ENCODE measurements at regions not wholly inside any gene's neighbourhood (a gene's known extent, or its start where the extent isn't known, plus 50 kb on each side); places are given as distances from the start of the nearest gene placed in this dataset.

GRCh38 chr15:37616215-37616614 is 318.2 kb upstream of the TMCO5A start:
- DNase-seq = no peak
- Histone ChIP-seq H3K9me3 (replicated peaks) (no peaks in the 10 kb centered on the region), H3K27me3 (no peaks in the 10 kb centered on the region; the same call in 1 of the 2 replicates), H3K27ac (no peak overlapping the region), H3K4me3 (no peak overlapping the region), H3K36me3 (no peaks in the 10 kb centered on the region), H3K4me1 (no peaks in the 10 kb centered on the region)

- Histone ChIP-seq H3K4me3 (no peak overlapping the region), H3K27me3 (no peaks in the 10 kb centered on the region; the same call in 1 of the 2 replicates), H3K36me3 (no peaks in the 10 kb centered on the region), H3K27ac (no peak overlapping the region), H3K4me1 (no peaks in the 10 kb centered on the region), H3K9me3 (replicated peaks) (no peaks in the 10 kb centered on the region)
- DNase-seq = no peak
Measured at GRCh38 chr15:37618353-37618752, 316.1 kb upstream of the TMCO5A start.

GRCh38 chr15:37619358-37620042 is 314.9 kb upstream of the TMCO5A start:
- H3K36me3 ChIP-seq = no peaks in the 10 kb centered on the region
- H3K27ac ChIP-seq = no peak overlapping the region
- H3K27me3 ChIP-seq = no peaks in the 10 kb centered on the region; the same call in 1 of the 2 replicates
- no peak overlapping the region for H3K4me3 ChIP-seq
- no peaks in the 10 kb centered on the region for H3K9me3 ChIP-seq (replicated peaks)
- no peaks in the 10 kb centered on the region for H3K4me1 ChIP-seq
- no peak for DNase-seq

GRCh38 chr15:37625576-37625975 is 308.9 kb upstream of the TMCO5A start:
- Histone ChIP-seq H3K36me3 (no peaks in the 10 kb centered on the region), H3K9me3 (replicated peaks) (no peaks in the 10 kb centered on the region), H3K27me3 (no peaks in the 10 kb centered on the region), H3K4me1 (peaks cover 5% of the 10 kb centered on the region; the same call in 1 of the 2 replicates), H3K27ac (no peak overlapping the region), H3K4me3 (no peak overlapping the region)
- no peak for DNase-seq

- H3K4me3 ChIP-seq = no peak overlapping the region
- no peaks in the 10 kb centered on the region for H3K27me3 ChIP-seq
- DNase-seq = no peak
- H3K9me3 ChIP-seq (replicated peaks) = no peaks in the 10 kb centered on the region
- peaks cover 5% of the 10 kb centered on the region; the same call in 1 of the 2 replicates for H3K4me1 ChIP-seq
- H3K27ac ChIP-seq = no peak overlapping the region
- H3K36me3 ChIP-seq = no peaks in the 10 kb centered on the region
Measured at GRCh38 chr15:37628507-37628906, 305.9 kb upstream of the TMCO5A start.

- no peak for DNase-seq
- no peaks in the 10 kb centered on the region; the same call in 1 of the 2 replicates for H3K4me1 ChIP-seq
- 0 out of 2 replicates have a peak, but pooled peaks cover 2% of the 10 kb centered on the region for H3K27me3 ChIP-seq
- H3K27ac ChIP-seq = no peak overlapping the region
- no peaks in the 10 kb centered on the region for H3K9me3 ChIP-seq (replicated peaks)
- H3K4me3 ChIP-seq = no peak overlapping the region
- no peaks in the 10 kb centered on the region for H3K36me3 ChIP-seq
Measured at GRCh38 chr15:37636736-37637135, 297.7 kb upstream of the TMCO5A start.

GRCh38 chr15:37638116-37638515 is 296.3 kb upstream of the TMCO5A start:
- no peak for DNase-seq
- Histone ChIP-seq H3K27me3 (peaks cover 2% of the 10 kb centered on the region; the same call in 1 of the 2 replicates), H3K4me1 (peaks cover 13% of the 10 kb centered on the region), H3K27ac (no peak overlapping the region), H3K36me3 (no peaks in the 10 kb centered on the region), H3K9me3 (replicated peaks) (no peaks in the 10 kb centered on the region), H3K4me3 (no peak overlapping the region)

GRCh38 chr15:37638691-37639090 is 295.7 kb upstream of the TMCO5A start:
- H3K9me3 ChIP-seq (replicated peaks) = no peaks in the 10 kb centered on the region
- peaks cover 17% of the 10 kb centered on the region for H3K4me1 ChIP-seq
- H3K36me3 ChIP-seq = no peaks in the 10 kb centered on the region
- DNase-seq = no peak
- no peak overlapping the region for H3K4me3 ChIP-seq
- H3K27me3 ChIP-seq = peaks cover 2% of the 10 kb centered on the region; the same call in 1 of the 2 replicates
- H3K27ac ChIP-seq = no peak overlapping the region

GRCh38 chr15:37652646-37653417 is 281.6 kb upstream of the TMCO5A start:
- no peaks in the 10 kb centered on the region for H3K9me3 ChIP-seq (replicated peaks)
- H3K36me3 ChIP-seq = 0 out of 2 replicates have a peak, but pooled peaks cover 4% of the 10 kb centered on the region
- H3K27me3 ChIP-seq = no peaks in the 10 kb centered on the region
- H3K4me3 ChIP-seq = no peak overlapping the region
- H3K4me1 ChIP-seq = no peaks in the 10 kb centered on the region
- H3K27ac ChIP-seq = no peak overlapping the region
- DNase-seq = no peak

GRCh38 chr15:37678124-37678523 is 256.3 kb upstream of the TMCO5A start:
- H3K27ac ChIP-seq = no peak overlapping the region
- no peaks in the 10 kb centered on the region for H3K9me3 ChIP-seq (replicated peaks)
- H3K27me3 ChIP-seq = no peaks in the 10 kb centered on the region
- H3K4me3 ChIP-seq = no peak overlapping the region
- no peaks in the 10 kb centered on the region for H3K4me1 ChIP-seq
- no peaks in the 10 kb centered on the region for H3K36me3 ChIP-seq
- no peak for DNase-seq

GRCh38 chr15:37679627-37680026 is 254.8 kb upstream of the TMCO5A start:
- Histone ChIP-seq H3K27me3 (no peaks in the 10 kb centered on the region), H3K36me3 (no peaks in the 10 kb centered on the region), H3K4me3 (no peak overlapping the region), H3K4me1 (no peaks in the 10 kb centered on the region), H3K9me3 (replicated peaks) (no peaks in the 10 kb centered on the region), H3K27ac (no peak overlapping the region)
- no peak for DNase-seq

- H3K27me3 ChIP-seq = no peaks in the 10 kb centered on the region
- no peaks in the 10 kb centered on the region for H3K36me3 ChIP-seq
- no peaks in the 10 kb centered on the region for H3K4me1 ChIP-seq
- no peaks in the 10 kb centered on the region for H3K9me3 ChIP-seq (replicated peaks)
- no peak overlapping the region for H3K27ac ChIP-seq
- H3K4me3 ChIP-seq = no peak overlapping the region
- peak in 1 of 2 experiments; percentile 21 for DNase-seq
Measured at GRCh38 chr15:37682304-37682703, 252.1 kb upstream of the TMCO5A start.

- Histone ChIP-seq H3K27me3 (no peaks in the 10 kb centered on the region), H3K4me1 (no peaks in the 10 kb centered on the region), H3K9me3 (replicated peaks) (no peaks in the 10 kb centered on the region), H3K36me3 (no peaks in the 10 kb centered on the region), H3K27ac (no peak overlapping the region), H3K4me3 (no peak overlapping the region)
- no peak for DNase-seq
Measured at GRCh38 chr15:37691911-37692310, 242.5 kb upstream of the TMCO5A start.

GRCh38 chr15:37693926-37694325 is 240.5 kb upstream of the TMCO5A start:
- no peak overlapping the region for H3K4me3 ChIP-seq
- no peak overlapping the region for H3K27ac ChIP-seq
- no peaks in the 10 kb centered on the region for H3K36me3 ChIP-seq
- H3K9me3 ChIP-seq (replicated peaks) = no peaks in the 10 kb centered on the region
- H3K4me1 ChIP-seq = no peaks in the 10 kb centered on the region
- DNase-seq = no peak
- no peaks in the 10 kb centered on the region for H3K27me3 ChIP-seq

- H3K4me1 ChIP-seq = no peaks in the 10 kb centered on the region
- no peak overlapping the region for H3K4me3 ChIP-seq
- DNase-seq = no peak
- H3K27ac ChIP-seq = no peak overlapping the region
- no peaks in the 10 kb centered on the region for H3K36me3 ChIP-seq
- H3K27me3 ChIP-seq = no peaks in the 10 kb centered on the region
- no peaks in the 10 kb centered on the region for H3K9me3 ChIP-seq (replicated peaks)
Measured at GRCh38 chr15:37695719-37696118, 238.7 kb upstream of the TMCO5A start.
